Islet precursor cell (in vitro differentiated cells): ENCODE measurements at regions not wholly inside any gene's neighbourhood (a gene's known extent, or its start where the extent isn't known, plus 50 kb on each side); places are given as distances from the start of the nearest gene placed in this dataset.
"Not testable (repeated sequence)": the region's sequence is repeated elsewhere in the genome, so short reads cannot be mapped to it uniquely, and the experiment has no call there.

ENCODE experiments used
- DNase-seq: peaks from one replicate; pipeline ENCODE4 v3.0.0-alpha.2; 2018

GRCh38 chr17:82998637-82999036 is 80.8 kb upstream of the METRNL start:
- DNase-seq = no peak

- DNase-seq = no peak
Measured at GRCh38 chr17:83000738-83001137, 78.7 kb upstream of the METRNL start.

- no peak for DNase-seq
Measured at GRCh38 chr17:83002118-83002805, 77.1 kb upstream of the METRNL start.

- DNase-seq = no peak
Measured at GRCh38 chr17:83004791-83005380, 74.5 kb upstream of the METRNL start.

GRCh38 chr17:83005639-83006038 is 73.8 kb upstream of the METRNL start:
- no peak for DNase-seq

GRCh38 chr17:83006515-83007455 is 72.6 kb upstream of the METRNL start:
- peak; percentile 51 for DNase-seq

- DNase-seq = peak; percentile 52
Measured at GRCh38 chr17:83007504-83008185, 71.8 kb upstream of the METRNL start.

GRCh38 chr17:83008186-83008510 is 71.3 kb upstream of the METRNL start:
- no peak for DNase-seq

GRCh38 chr17:83008526-83008925 is 70.9 kb upstream of the METRNL start:
- DNase-seq = peak; percentile 51

- DNase-seq = peak; percentile 47
Measured at GRCh38 chr17:83009414-83010205, 69.8 kb upstream of the METRNL start.

GRCh38 chr17:83010206-83011200 is 68.9 kb upstream of the METRNL start:
- peak; percentile 68 for DNase-seq

GRCh38 chr17:83011676-83012075 is 67.7 kb upstream of the METRNL start:
- not testable (repeated sequence) for DNase-seq

- DNase-seq = peak; percentile 33
Measured at GRCh38 chr17:83012200-83012785, 67.1 kb upstream of the METRNL start.

- DNase-seq = peak; percentile 45
Measured at GRCh38 chr17:83012868-83013778, 66.3 kb upstream of the METRNL start.

GRCh38 chr17:83013779-83014117 is 65.7 kb upstream of the METRNL start:
- DNase-seq = no peak

GRCh38 chr17:83014297-83014696 is 65.1 kb upstream of the METRNL start:
- peak; percentile 43 for DNase-seq

- DNase-seq = peak; percentile 39
Measured at GRCh38 chr17:83014940-83015910, 64.2 kb upstream of the METRNL start.

GRCh38 chr17:83018658-83019193 is 60.7 kb upstream of the METRNL start:
- DNase-seq = peak; percentile 48
